Osteocyte (in vitro differentiated cells): ENCODE measurements at regions not wholly inside any gene's neighbourhood (a gene's known extent, or its start where the extent isn't known, plus 50 kb on each side); places are given as distances from the start of the nearest gene placed in this dataset.

Source experiments
- DNase-seq: peaks from one replicate; pipeline ENCODE4 v3.0.0; 2021; ENCODE audit warnings: mixed read lengths; ENCODE audit not compliant: unreplicated experiment; ENCODE audit errors: extremely low spot score
- H3K27ac Mint-ChIP-seq: one replicate; pipeline ENCODE4 v1.8.0; 2021; ENCODE audit warnings: mild to moderate bottlenecking, mixed read lengths; ENCODE audit not compliant: unreplicated experiment
- H3K27me3 Mint-ChIP-seq: one replicate; pipeline ENCODE4 v1.8.0; 2021; ENCODE audit warnings: mixed read lengths; ENCODE audit not compliant: unreplicated experiment
- H3K36me3 Mint-ChIP-seq: one replicate; pipeline ENCODE4 v1.8.0; 2021; ENCODE audit warnings: mixed read lengths; ENCODE audit not compliant: unreplicated experiment
- H3K4me1 Mint-ChIP-seq: one replicate; pipeline ENCODE4 v1.8.0; 2021; ENCODE audit warnings: mixed read lengths; ENCODE audit not compliant: unreplicated experiment
- H3K4me3 Mint-ChIP-seq: one replicate; pipeline ENCODE4 v1.8.0; 2021; ENCODE audit warnings: mild to moderate bottlenecking, moderate library complexity, mixed read lengths; ENCODE audit not compliant: unreplicated experiment
- H3K9me3 Mint-ChIP-seq: one replicate; pipeline ENCODE4 v1.8.0; 2021; ENCODE audit warnings: mixed read lengths; ENCODE audit not compliant: unreplicated experiment
- CTCF ChIP-seq: fragments of 200-600 bp; sonication (generic); IDR thresholded peaks from 2 replicates; pipeline ENCODE4 v1.5.0; 2021; ENCODE audit warnings: antibody characterized with exemption, mild to moderate bottlenecking, moderate library complexity

- TF ChIP-seq CTCF, result no peak
- H3K4me1 Mint-ChIP-seq, result peaks cover 34% of the 10 kb centered on the region
- no peak overlapping the region for H3K4me3 Mint-ChIP-seq
- DNase-seq, result no peak
- H3K9me3 Mint-ChIP-seq, result no peaks in the 10 kb centered on the region
- no peaks in the 10 kb centered on the region for H3K27me3 Mint-ChIP-seq
- H3K36me3 Mint-ChIP-seq, result no peaks in the 10 kb centered on the region
- no peak overlapping the region for H3K27ac Mint-ChIP-seq
Observed at GRCh38 chr3:82081351-82081750, 319.9 kb upstream of the GBE1 start.

- no peak overlapping the region for H3K27ac Mint-ChIP-seq
- no peaks in the 10 kb centered on the region for H3K9me3 Mint-ChIP-seq
- H3K4me1 Mint-ChIP-seq, result peaks cover 29% of the 10 kb centered on the region
- no peak overlapping the region for H3K4me3 Mint-ChIP-seq
- H3K27me3 Mint-ChIP-seq, result no peaks in the 10 kb centered on the region
- no peak for TF ChIP-seq CTCF
- H3K36me3 Mint-ChIP-seq, result no peaks in the 10 kb centered on the region
- no peak for DNase-seq
Observed at GRCh38 chr3:82080792-82081191, 319.3 kb upstream of the GBE1 start.

GRCh38 chr3:82080261-82080660, 318.8 kb upstream of the GBE1 start:
- H3K27ac Mint-ChIP-seq, result no peak overlapping the region
- no peak for DNase-seq
- TF ChIP-seq CTCF, result no peak
- no peak overlapping the region for H3K4me3 Mint-ChIP-seq
- no peaks in the 10 kb centered on the region for H3K27me3 Mint-ChIP-seq
- H3K36me3 Mint-ChIP-seq, result no peaks in the 10 kb centered on the region
- peaks cover 26% of the 10 kb centered on the region for H3K4me1 Mint-ChIP-seq
- no peaks in the 10 kb centered on the region for H3K9me3 Mint-ChIP-seq

- Mint-ChIP-seq H3K36me3 (no peaks in the 10 kb centered on the region), H3K4me1 (peaks cover 23% of the 10 kb centered on the region), H3K9me3 (no peaks in the 10 kb centered on the region), H3K4me3 (no peak overlapping the region), H3K27ac (no peak overlapping the region), H3K27me3 (no peaks in the 10 kb centered on the region)
- DNase-seq, result no peak
- TF ChIP-seq CTCF, result no peak
Observed at GRCh38 chr3:82079335-82079890, 318.0 kb upstream of the GBE1 start.

GRCh38 chr3:82078246-82078645, 316.8 kb upstream of the GBE1 start:
- no peaks in the 10 kb centered on the region for H3K36me3 Mint-ChIP-seq
- no peak for TF ChIP-seq CTCF

More at GRCh38 chr3:82078246-82078645, 316.8 kb upstream of the GBE1 start:
- no peak for DNase-seq
- Mint-ChIP-seq H3K4me1 (peaks cover 18% of the 10 kb centered on the region), H3K4me3 (no peak overlapping the region), H3K27me3 (no peaks in the 10 kb centered on the region), H3K9me3 (no peaks in the 10 kb centered on the region), H3K27ac (no peak overlapping the region)
